ENCODE measurements at regions not wholly inside any gene's neighbourhood (a gene's known extent, or its start where the extent isn't known, plus 50 kb on each side); places are given as distances from the start of the nearest gene placed in this dataset.

DNA sequence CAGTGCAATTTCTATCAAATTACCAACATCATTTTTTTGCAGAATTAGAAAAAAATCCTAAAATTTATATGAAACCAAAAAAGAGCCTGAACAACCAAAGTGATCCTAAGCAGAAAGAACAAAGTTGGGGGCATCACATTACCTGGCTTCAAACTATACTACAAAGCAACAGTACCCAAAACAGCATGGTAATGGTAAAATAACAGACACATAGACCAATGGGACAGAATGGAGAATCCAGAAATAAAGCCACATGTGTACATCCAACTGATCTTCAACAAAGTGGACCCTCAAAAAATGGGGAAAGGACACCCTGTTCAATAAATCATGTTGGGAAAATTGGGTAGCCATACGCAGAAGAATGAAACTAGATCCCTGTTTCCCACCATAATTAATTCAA lies 245.7 kb upstream of the CTAGE1 start:
- TF ChIP-seq CTCF (IDR thresholded peaks at IDR 0.05; ENCODE audit: low read depth, low read length, poor library complexity, severe bottlenecking) (no peak), EZH2phosphoT487 (IDR thresholded peaks at IDR 0.05; ENCODE audit: borderline replicate concordance, low read length) (no peak)

Measured in DOHH2 (cell line).